HepG2 (cell line): ENCODE measurements at regions not wholly inside any gene's neighbourhood (a gene's known extent, or its start where the extent isn't known, plus 50 kb on each side); places are given as distances from the start of the nearest gene placed in this dataset.

Experiments used
- ESRRA ChIP-seq: sonication (generic); formaldehyde crosslinking; IDR thresholded peaks from 2 replicates; pipeline ENCODE4 v1.5.1; 2020; ENCODE audit warnings: mild to moderate bottlenecking, low read depth, missing genetic modification reagents
- ETV5 ChIP-seq: IDR thresholded peaks from 2 replicates; pipeline ENCODE4 v1.6.1; 2018; ENCODE audit warnings: missing biosample characterization, missing genetic modification reagents, inconsistent platforms, borderline replicate concordance
- HNF4G ChIP-seq, 2 experiments: sonication (generic) in 1 of 2; formaldehyde crosslinking in 1 of 2; IDR thresholded peaks; 2 replicates each; pipeline versions ENCODE4 v1.4.0 to v1.6.1; 2011 to 2020; ENCODE audit warnings: borderline replicate concordance in 2 of 2, low read depth in 2 of 2, mild to moderate bottlenecking in 2 of 2, low read length in 1 of 2, missing genetic modification reagents in 1 of 2, moderate library complexity in 1 of 2
- PHB2 ChIP-seq: fragments of 450-650 bp; IDR thresholded peaks from 2 replicates; pipeline ENCODE4 v1.6.1; 2018; ENCODE audit not compliant: partially characterized antibody
- ZFYVE20 ChIP-seq: sonication (generic); formaldehyde crosslinking; IDR thresholded peaks from 2 replicates; pipeline ENCODE4 v1.8.0; 2023; ENCODE audit warnings: low read depth, mild to moderate bottlenecking, moderate library complexity, missing genetic modification reagents, borderline replicate concordance
- ZNF20 ChIP-seq: sonication (generic); formaldehyde crosslinking; IDR thresholded peaks from 2 replicates; pipeline ENCODE4 v1.4.0; 2020; ENCODE audit warnings: mild to moderate bottlenecking, moderate library complexity, missing genetic modification reagents
- ZNF407 ChIP-seq: sonication (generic); formaldehyde crosslinking; IDR thresholded peaks from one replicate; pipeline ENCODE4 v1.5.1; 2020; ENCODE audit warnings: mild to moderate bottlenecking, missing genetic modification reagents; ENCODE audit errors: not compliant biosample characterization
- ZNF598 ChIP-seq: sonication (generic); formaldehyde crosslinking; IDR thresholded peaks from 2 replicates; pipeline ENCODE4 v1.5.1; 2020; ENCODE audit warnings: mild to moderate bottlenecking, missing genetic modification reagents, borderline replicate concordance

- TF ChIP-seq ZNF407 (CRISPR knock-in tag): no peak
- no peak for TF ChIP-seq PHB2
- TF ChIP-seq ZFYVE20 (CRISPR knock-in tag): no peak
- no peak for TF ChIP-seq ESRRA (CRISPR knock-in tag)
- TF ChIP-seq HNF4G (IDR thresholded peaks at IDR 0.05; ENCODE audit: borderline replicate concordance, low read depth, low read length): no peak
- TF ChIP-seq HNF4G (CRISPR knock-in tag; IDR thresholded peaks at IDR 0.05; ENCODE audit: borderline replicate concordance, low read depth): no peak
- TF ChIP-seq ETV5: no peak
- no peak for TF ChIP-seq ZNF598
- TF ChIP-seq ZNF20 (CRISPR knock-in tag): no peak
Observed at GRCh38 chr20:25985597-25985996, 288.9 kb upstream of the ZNF337 start (continued).
